ENCODE measurements at regions not wholly inside any gene's neighbourhood (a gene's known extent, or its start where the extent isn't known, plus 50 kb on each side); places are given as distances from the start of the nearest gene placed in this dataset.

DNA sequence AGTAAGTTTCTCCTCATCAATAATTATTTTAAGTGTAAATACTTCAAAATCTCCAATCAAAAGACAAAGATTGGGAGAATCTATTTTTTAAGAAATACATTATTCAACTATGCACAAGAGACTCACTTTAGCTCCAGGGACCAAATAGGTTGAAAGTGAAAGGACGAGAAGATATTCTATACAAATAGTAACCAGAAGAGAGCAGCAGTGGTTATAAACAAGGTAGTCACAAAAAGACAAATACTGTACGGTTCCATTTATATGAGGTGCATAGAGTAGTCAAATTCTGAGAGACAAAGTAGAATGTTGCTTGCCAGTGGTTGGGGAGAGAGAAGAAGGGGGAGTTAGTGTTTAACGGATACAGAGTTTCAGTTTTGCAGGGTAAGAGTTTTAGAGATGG, 69.8 kb downstream of the POU3F3 start:
- no peak for TF ChIP-seq CREB1 (CRISPR knock-in tag; IDR thresholded peaks at IDR 0.05)
- TF ChIP-seq ZBTB21 (CRISPR knock-in tag; IDR thresholded peaks at IDR 0.05; ENCODE audit: borderline replicate concordance) = no peak
- TF ChIP-seq, protein P1, sequence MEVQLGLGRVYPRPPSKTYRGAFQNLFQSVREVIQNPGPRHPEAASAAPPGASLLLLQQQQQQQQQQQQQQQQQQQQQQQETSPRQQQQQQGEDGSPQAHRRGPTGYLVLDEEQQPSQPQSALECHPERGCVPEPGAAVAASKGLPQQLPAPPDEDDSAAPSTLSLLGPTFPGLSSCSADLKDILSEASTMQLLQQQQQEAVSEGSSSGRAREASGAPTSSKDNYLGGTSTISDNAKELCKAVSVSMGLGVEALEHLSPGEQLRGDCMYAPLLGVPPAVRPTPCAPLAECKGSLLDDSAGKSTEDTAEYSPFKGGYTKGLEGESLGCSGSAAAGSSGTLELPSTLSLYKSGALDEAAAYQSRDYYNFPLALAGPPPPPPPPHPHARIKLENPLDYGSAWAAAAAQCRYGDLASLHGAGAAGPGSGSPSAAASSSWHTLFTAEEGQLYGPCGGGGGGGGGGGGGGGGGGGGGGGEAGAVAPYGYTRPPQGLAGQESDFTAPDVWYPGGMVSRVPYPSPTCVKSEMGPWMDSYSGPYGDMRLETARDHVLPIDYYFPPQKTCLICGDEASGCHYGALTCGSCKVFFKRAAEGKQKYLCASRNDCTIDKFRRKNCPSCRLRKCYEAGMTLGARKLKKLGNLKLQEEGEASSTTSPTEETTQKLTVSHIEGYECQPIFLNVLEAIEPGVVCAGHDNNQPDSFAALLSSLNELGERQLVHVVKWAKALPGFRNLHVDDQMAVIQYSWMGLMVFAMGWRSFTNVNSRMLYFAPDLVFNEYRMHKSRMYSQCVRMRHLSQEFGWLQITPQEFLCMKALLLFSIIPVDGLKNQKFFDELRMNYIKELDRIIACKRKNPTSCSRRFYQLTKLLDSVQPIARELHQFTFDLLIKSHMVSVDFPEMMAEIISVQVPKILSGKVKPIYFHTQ (CRISPR knock-in tag; IDR thresholded peaks at IDR 0.05) = no peak
- TF ChIP-seq, protein P2, sequence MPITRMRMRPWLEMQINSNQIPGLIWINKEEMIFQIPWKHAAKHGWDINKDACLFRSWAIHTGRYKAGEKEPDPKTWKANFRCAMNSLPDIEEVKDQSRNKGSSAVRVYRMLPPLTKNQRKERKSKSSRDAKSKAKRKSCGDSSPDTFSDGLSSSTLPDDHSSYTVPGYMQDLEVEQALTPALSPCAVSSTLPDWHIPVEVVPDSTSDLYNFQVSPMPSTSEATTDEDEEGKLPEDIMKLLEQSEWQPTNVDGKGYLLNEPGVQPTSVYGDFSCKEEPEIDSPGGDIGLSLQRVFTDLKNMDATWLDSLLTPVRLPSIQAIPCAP (CRISPR knock-in tag; IDR thresholded peaks at IDR 0.05) = no peak
- TF ChIP-seq CBFB (CRISPR knock-in tag; IDR thresholded peaks at IDR 0.05; ENCODE audit: low read depth) = no peak
- TF ChIP-seq, protein P3, sequence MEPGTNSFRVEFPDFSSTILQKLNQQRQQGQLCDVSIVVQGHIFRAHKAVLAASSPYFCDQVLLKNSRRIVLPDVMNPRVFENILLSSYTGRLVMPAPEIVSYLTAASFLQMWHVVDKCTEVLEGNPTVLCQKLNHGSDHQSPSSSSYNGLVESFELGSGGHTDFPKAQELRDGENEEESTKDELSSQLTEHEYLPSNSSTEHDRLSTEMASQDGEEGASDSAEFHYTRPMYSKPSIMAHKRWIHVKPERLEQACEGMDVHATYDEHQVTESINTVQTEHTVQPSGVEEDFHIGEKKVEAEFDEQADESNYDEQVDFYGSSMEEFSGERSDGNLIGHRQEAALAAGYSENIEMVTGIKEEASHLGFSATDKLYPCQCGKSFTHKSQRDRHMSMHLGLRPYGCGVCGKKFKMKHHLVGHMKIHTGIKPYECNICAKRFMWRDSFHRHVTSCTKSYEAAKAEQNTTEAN (CRISPR knock-in tag; IDR thresholded peaks at IDR 0.05) = no peak
- no peak for TF ChIP-seq TP53 (CRISPR knock-in tag; IDR thresholded peaks at IDR 0.05)
- TF ChIP-seq, protein P4, sequence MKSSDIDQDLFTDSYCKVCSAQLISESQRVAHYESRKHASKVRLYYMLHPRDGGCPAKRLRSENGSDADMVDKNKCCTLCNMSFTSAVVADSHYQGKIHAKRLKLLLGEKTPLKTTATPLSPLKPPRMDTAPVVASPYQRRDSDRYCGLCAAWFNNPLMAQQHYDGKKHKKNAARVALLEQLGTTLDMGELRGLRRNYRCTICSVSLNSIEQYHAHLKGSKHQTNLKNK (CRISPR knock-in tag; IDR thresholded peaks at IDR 0.05) = no peak
- TF ChIP-seq, protein P5, sequence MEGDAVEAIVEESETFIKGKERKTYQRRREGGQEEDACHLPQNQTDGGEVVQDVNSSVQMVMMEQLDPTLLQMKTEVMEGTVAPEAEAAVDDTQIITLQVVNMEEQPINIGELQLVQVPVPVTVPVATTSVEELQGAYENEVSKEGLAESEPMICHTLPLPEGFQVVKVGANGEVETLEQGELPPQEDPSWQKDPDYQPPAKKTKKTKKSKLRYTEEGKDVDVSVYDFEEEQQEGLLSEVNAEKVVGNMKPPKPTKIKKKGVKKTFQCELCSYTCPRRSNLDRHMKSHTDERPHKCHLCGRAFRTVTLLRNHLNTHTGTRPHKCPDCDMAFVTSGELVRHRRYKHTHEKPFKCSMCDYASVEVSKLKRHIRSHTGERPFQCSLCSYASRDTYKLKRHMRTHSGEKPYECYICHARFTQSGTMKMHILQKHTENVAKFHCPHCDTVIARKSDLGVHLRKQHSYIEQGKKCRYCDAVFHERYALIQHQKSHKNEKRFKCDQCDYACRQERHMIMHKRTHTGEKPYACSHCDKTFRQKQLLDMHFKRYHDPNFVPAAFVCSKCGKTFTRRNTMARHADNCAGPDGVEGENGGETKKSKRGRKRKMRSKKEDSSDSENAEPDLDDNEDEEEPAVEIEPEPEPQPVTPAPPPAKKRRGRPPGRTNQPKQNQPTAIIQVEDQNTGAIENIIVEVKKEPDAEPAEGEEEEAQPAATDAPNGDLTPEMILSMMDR (IDR thresholded peaks at IDR 0.05) = no peak
- TF ChIP-seq, protein P6, sequence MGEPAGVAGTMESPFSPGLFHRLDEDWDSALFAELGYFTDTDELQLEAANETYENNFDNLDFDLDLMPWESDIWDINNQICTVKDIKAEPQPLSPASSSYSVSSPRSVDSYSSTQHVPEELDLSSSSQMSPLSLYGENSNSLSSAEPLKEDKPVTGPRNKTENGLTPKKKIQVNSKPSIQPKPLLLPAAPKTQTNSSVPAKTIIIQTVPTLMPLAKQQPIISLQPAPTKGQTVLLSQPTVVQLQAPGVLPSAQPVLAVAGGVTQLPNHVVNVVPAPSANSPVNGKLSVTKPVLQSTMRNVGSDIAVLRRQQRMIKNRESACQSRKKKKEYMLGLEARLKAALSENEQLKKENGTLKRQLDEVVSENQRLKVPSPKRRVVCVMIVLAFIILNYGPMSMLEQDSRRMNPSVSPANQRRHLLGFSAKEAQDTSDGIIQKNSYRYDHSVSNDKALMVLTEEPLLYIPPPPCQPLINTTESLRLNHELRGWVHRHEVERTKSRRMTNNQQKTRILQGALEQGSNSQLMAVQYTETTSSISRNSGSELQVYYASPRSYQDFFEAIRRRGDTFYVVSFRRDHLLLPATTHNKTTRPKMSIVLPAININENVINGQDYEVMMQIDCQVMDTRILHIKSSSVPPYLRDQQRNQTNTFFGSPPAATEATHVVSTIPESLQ (CRISPR knock-in tag; IDR thresholded peaks at IDR 0.05) = no peak
- no peak for TF ChIP-seq JAZF1 (CRISPR knock-in tag; IDR thresholded peaks at IDR 0.05)
- no peak for TF ChIP-seq GABPB1 (CRISPR knock-in tag; IDR thresholded peaks at IDR 0.05)
- TF ChIP-seq, protein P7, sequence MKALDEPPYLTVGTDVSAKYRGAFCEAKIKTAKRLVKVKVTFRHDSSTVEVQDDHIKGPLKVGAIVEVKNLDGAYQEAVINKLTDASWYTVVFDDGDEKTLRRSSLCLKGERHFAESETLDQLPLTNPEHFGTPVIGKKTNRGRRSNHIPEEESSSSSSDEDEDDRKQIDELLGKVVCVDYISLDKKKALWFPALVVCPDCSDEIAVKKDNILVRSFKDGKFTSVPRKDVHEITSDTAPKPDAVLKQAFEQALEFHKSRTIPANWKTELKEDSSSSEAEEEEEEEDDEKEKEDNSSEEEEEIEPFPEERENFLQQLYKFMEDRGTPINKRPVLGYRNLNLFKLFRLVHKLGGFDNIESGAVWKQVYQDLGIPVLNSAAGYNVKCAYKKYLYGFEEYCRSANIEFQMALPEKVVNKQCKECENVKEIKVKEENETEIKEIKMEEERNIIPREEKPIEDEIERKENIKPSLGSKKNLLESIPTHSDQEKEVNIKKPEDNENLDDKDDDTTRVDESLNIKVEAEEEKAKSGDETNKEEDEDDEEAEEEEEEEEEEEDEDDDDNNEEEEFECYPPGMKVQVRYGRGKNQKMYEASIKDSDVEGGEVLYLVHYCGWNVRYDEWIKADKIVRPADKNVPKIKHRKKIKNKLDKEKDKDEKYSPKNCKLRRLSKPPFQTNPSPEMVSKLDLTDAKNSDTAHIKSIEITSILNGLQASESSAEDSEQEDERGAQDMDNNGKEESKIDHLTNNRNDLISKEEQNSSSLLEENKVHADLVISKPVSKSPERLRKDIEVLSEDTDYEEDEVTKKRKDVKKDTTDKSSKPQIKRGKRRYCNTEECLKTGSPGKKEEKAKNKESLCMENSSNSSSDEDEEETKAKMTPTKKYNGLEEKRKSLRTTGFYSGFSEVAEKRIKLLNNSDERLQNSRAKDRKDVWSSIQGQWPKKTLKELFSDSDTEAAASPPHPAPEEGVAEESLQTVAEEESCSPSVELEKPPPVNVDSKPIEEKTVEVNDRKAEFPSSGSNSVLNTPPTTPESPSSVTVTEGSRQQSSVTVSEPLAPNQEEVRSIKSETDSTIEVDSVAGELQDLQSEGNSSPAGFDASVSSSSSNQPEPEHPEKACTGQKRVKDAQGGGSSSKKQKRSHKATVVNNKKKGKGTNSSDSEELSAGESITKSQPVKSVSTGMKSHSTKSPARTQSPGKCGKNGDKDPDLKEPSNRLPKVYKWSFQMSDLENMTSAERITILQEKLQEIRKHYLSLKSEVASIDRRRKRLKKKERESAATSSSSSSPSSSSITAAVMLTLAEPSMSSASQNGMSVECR (CRISPR knock-in tag; IDR thresholded peaks at IDR 0.05; ENCODE audit: borderline replicate concordance) = no peak
- no peak for TF ChIP-seq ZNF671 (CRISPR knock-in tag; IDR thresholded peaks at IDR 0.05)
- TF ChIP-seq, protein P8, sequence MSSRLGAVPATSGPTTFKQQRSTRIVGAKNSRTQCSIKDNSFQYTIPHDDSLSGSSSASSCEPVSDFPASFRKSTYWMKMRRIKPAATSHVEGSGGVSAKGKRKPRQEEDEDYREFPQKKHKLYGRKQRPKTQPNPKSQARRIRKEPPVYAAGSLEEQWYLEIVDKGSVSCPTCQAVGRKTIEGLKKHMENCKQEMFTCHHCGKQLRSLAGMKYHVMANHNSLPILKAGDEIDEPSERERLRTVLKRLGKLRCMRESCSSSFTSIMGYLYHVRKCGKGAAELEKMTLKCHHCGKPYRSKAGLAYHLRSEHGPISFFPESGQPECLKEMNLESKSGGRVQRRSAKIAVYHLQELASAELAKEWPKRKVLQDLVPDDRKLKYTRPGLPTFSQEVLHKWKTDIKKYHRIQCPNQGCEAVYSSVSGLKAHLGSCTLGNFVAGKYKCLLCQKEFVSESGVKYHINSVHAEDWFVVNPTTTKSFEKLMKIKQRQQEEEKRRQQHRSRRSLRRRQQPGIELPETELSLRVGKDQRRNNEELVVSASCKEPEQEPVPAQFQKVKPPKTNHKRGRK (CRISPR knock-in tag; IDR thresholded peaks at IDR 0.05; ENCODE audit: borderline replicate concordance) = no peak
- TF ChIP-seq, protein P9, sequence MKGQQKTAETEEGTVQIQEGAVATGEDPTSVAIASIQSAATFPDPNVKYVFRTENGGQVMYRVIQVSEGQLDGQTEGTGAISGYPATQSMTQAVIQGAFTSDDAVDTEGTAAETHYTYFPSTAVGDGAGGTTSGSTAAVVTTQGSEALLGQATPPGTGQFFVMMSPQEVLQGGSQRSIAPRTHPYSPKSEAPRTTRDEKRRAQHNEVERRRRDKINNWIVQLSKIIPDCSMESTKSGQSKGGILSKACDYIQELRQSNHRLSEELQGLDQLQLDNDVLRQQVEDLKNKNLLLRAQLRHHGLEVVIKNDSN (CRISPR knock-in tag; IDR thresholded peaks at IDR 0.05) = no peak
- no peak for TF ChIP-seq TCF7 (CRISPR knock-in tag; IDR thresholded peaks at IDR 0.05; ENCODE audit: low read depth)
- CTCF ChIA-PET = interaction anchor here (0.6 to 1.1 kb wide), 2 partner anchors 21 to 454 kb away, joined by 3 to 6 read pairs; no protein-coding TSS in a partner anchor
- Mint-ChIP-seq H3K36me3 (no peaks in the 10 kb centered on the region), H3K4me1 (no peaks in the 10 kb centered on the region), H3K27ac (no peak overlapping the region), H3K4me3 (no peak overlapping the region), H3K27me3 (ENCODE audit: low read depth) (peaks cover 7% of the 10 kb centered on the region; the same call in 1 of the 2 replicates), H3K9me3 (peaks cover 5% of the 10 kb centered on the region)
- ATAC-seq (no peak), DNase-seq (ENCODE audit: low spot score) (no peak)
- POLR2A ChIA-PET = no interaction called here

All from WTC11 (cell line).